H1 (cell line): ENCODE measurements at regions not wholly inside any gene's neighbourhood (a gene's known extent, or its start where the extent isn't known, plus 50 kb on each side); places are given as distances from the start of the nearest gene placed in this dataset.

Source experiments
- CTCF ChIA-PET: fragments of 300-600 bp; sonication (Branson Sonifier 250); formaldehyde crosslinking; loops from one replicate; lab custom pipeline; 2021; ENCODE audit not compliant: partially characterized antibody; lab: Charles Lee
- POLR2A ChIA-PET: fragments of 300-600 bp; sonication (Branson Sonifier 250); formaldehyde crosslinking; loops from one replicate; lab custom pipeline; 2021; ENCODE audit warnings: inconsistent platforms; ENCODE audit not compliant: partially characterized antibody; lab: Charles Lee
- DNase-seq, 2 experiments: peaks; one replicate each; pipeline versions ENCODE4 v3.0.0 to v3.0.0-alpha.2; 2010 to 2022; ENCODE audit warnings: low spot score in 2 of 2, low read depth in 1 of 2, mixed read lengths in 1 of 2
- FAIRE-seq: peaks from 2 replicates; lab custom pipeline; 2011; peaks lifted over from hg19 to GRCh38; lab: Jason Lieb, UNC
- H2AFZ ChIP-seq: 2 replicates; pipeline ENCODE4 v1.8.1; 2012; ENCODE audit warnings: low read length, inconsistent platforms
- H2AK5ac ChIP-seq: 2 replicates; pipeline ENCODE4 v1.6.1; 2013; ENCODE audit warnings: low read depth, low read length
- H2BK120ac ChIP-seq: replicated peaks from 2 replicates; pipeline ENCODE3; 2013; ENCODE audit warnings: low read depth, low read length, inconsistent platforms
- H2BK12ac ChIP-seq: 2 replicates; pipeline ENCODE4 v1.6.1; 2013; ENCODE audit warnings: low read depth, low read length
- H2BK15ac ChIP-seq: 2 replicates; pipeline ENCODE4 v1.6.1; 2013; ENCODE audit warnings: low read length
- H2BK20ac ChIP-seq: 2 replicates; pipeline ENCODE4 v1.6.1; 2013; ENCODE audit warnings: low read length
- H2BK5ac ChIP-seq: 2 replicates; pipeline ENCODE4 v1.6.1; 2013; ENCODE audit warnings: low read depth, low read length
- H3K14ac ChIP-seq: 2 replicates; pipeline ENCODE4 v1.6.1; 2013; ENCODE audit warnings: inconsistent platforms; ENCODE audit not compliant: insufficient read length
- H3K18ac ChIP-seq: 2 replicates; pipeline ENCODE4 v1.6.1; 2013; ENCODE audit warnings: low read length; ENCODE audit errors: extremely low read depth
- H3K23ac ChIP-seq: 2 replicates; pipeline ENCODE4 v1.6.1; 2013; ENCODE audit warnings: inconsistent platforms; ENCODE audit not compliant: insufficient read length
- H3K23me2 ChIP-seq: 2 replicates; pipeline ENCODE4 v1.6.1; 2013; ENCODE audit warnings: low read depth, low read length
- H3K27ac ChIP-seq: 2 replicates; pipeline ENCODE4 v1.6.1; 2011; ENCODE audit warnings: low read depth, low read length, inconsistent platforms
- H3K27me3 ChIP-seq, 4 experiments: replicated peaks in 1 of 4; 1 replicate in 1 of 4; 2 replicates in 3 of 4; pipeline versions ENCODE4 v1.6.1 to v1.8.1; 2011 to 2013; ENCODE audit warnings: low read length in 3 of 4, mild to moderate bottlenecking in 3 of 4, inconsistent platforms in 2 of 4, mixed read lengths in 2 of 4, moderate library complexity in 1 of 4; ENCODE audit not compliant: control insufficient read depth in 3 of 4, insufficient read depth in 3 of 4; ENCODE audit errors: extremely low read depth in 1 of 4
- H3K36me3 ChIP-seq, 4 experiments: 2 replicates each; pipeline versions ENCODE4 v1.6.1 to v1.8.1; 2011 to 2013; ENCODE audit warnings: mild to moderate bottlenecking in 4 of 4, low read length in 3 of 4, moderate library complexity in 2 of 4, control low read depth in 1 of 4, inconsistent platforms in 1 of 4; ENCODE audit not compliant: insufficient read depth in 4 of 4, control insufficient read depth in 2 of 4
- H3K4ac ChIP-seq: replicated peaks from 2 replicates; pipeline ENCODE3; 2013; ENCODE audit warnings: low read length, low read depth, mixed read lengths, inconsistent platforms; ENCODE audit not compliant: insufficient read length
- H3K4me1 ChIP-seq, 4 experiments: replicated peaks in 1 of 4; 1 replicate in 1 of 4; 2 replicates in 3 of 4; pipeline versions ENCODE4 v1.6.1 to v1.8.1; 2011 to 2013; ENCODE audit warnings: low read length in 3 of 4, inconsistent platforms in 2 of 4, mixed read lengths in 1 of 4; ENCODE audit not compliant: insufficient read depth in 4 of 4, control insufficient read depth in 3 of 4
- H3K4me2 ChIP-seq, 2 experiments: 2 replicates each; pipeline versions ENCODE4 v1.6.1 to v1.8.1; 2011 to 2013; ENCODE audit warnings: low read depth in 2 of 2, low read length in 2 of 2, control low read depth in 1 of 2, inconsistent platforms in 1 of 2, mild to moderate bottlenecking in 1 of 2; ENCODE audit not compliant: insufficient read depth in 1 of 2
- H3K4me3 ChIP-seq, 4 experiments: fragments of 200-600, 300-600 bp in 1 of 4; sonication (generic), shearing (Covaris generic), sonication (Bioruptor Twin) in 1 of 4; 2 replicates each; pipeline versions ENCODE4 v1.5.1 to v1.8.1; 2011 to 2016; ENCODE audit warnings: low read length in 4 of 4, low read depth in 3 of 4, control low read depth in 2 of 4, inconsistent platforms in 2 of 4, mild to moderate bottlenecking in 2 of 4, mixed read lengths in 1 of 4, moderate library complexity in 1 of 4; ENCODE audit not compliant: insufficient read depth in 2 of 4; ENCODE audit errors: extremely low read depth in 1 of 4
- H3K56ac ChIP-seq: replicated peaks from 2 replicates; pipeline ENCODE3; 2013; ENCODE audit warnings: low read depth, mild to moderate bottlenecking, mixed read lengths, low read length, inconsistent platforms; ENCODE audit not compliant: insufficient read length
- H3K79me1 ChIP-seq: 2 replicates; pipeline ENCODE4 v1.6.1; 2013; ENCODE audit warnings: low read depth, low read length, control low read depth
- H3K79me2 ChIP-seq, 2 experiments: 2 replicates each; pipeline versions ENCODE4 v1.6.1 to v1.8.1; 2012 to 2013; ENCODE audit warnings: low read length in 2 of 2, mild to moderate bottlenecking in 2 of 2, inconsistent platforms in 1 of 2; ENCODE audit not compliant: insufficient read depth in 2 of 2, control insufficient read depth in 1 of 2
- H3K9ac ChIP-seq, 4 experiments: replicated peaks in 1 of 4; 1 replicate in 1 of 4; 2 replicates in 3 of 4; pipeline versions ENCODE4 v1.6.1 to v1.8.1; 2011 to 2013; ENCODE audit warnings: low read depth in 3 of 4, low read length in 3 of 4, control low read depth in 2 of 4, mild to moderate bottlenecking in 2 of 4, moderate library complexity in 2 of 4, inconsistent platforms in 1 of 4; ENCODE audit errors: extremely low read depth in 1 of 4
- H3K9me3 ChIP-seq, 2 experiments: 2 replicates each; pipeline versions ENCODE4 v1.6.1 to v1.8.1; 2012 to 2013; ENCODE audit warnings: mild to moderate bottlenecking in 2 of 2, moderate library complexity in 2 of 2, control low read depth in 1 of 2, inconsistent platforms in 1 of 2, low read depth in 1 of 2, low read length in 1 of 2, mixed read lengths in 1 of 2; ENCODE audit not compliant: insufficient read depth in 2 of 2
- H4K20me1 ChIP-seq, 2 experiments: replicated peaks in 1 of 2; 2 replicates each; pipeline versions ENCODE3 to v1.8.1; 2011 to 2013; ENCODE audit warnings: inconsistent platforms in 2 of 2, low read length in 2 of 2, mild to moderate bottlenecking in 1 of 2; ENCODE audit not compliant: insufficient read depth in 2 of 2, control insufficient read depth in 1 of 2
- H4K5ac ChIP-seq: 2 replicates; pipeline ENCODE4 v1.6.1; 2013; ENCODE audit warnings: low read length, low read depth, mixed read lengths, inconsistent platforms; ENCODE audit not compliant: insufficient read length
- H4K8ac ChIP-seq: 2 replicates; pipeline ENCODE4 v1.8.0; 2013; ENCODE audit warnings: mild to moderate bottlenecking, moderate library complexity, low read length, inconsistent platforms; ENCODE audit not compliant: insufficient read depth; ENCODE audit errors: extremely low read depth
- H4K91ac ChIP-seq: replicated peaks from 2 replicates; pipeline ENCODE3; 2013; ENCODE audit warnings: low read length, mixed read lengths, inconsistent platforms; ENCODE audit not compliant: insufficient read length
- BACH1 ChIP-seq: IDR thresholded peaks from 2 replicates; pipeline ENCODE4 v1.6.1; 2012; ENCODE audit warnings: low read length, improper control_type of control experiment
- BRCA1 ChIP-seq: IDR thresholded peaks from 2 replicates; pipeline ENCODE4 v1.6.1; 2012; ENCODE audit warnings: low read depth, low read length, improper control_type of control experiment
- GABPA ChIP-seq: IDR thresholded peaks from 2 replicates; pipeline ENCODE4 v1.6.1; 2011; ENCODE audit warnings: mild to moderate bottlenecking, low read length, moderate library complexity, borderline replicate concordance; ENCODE audit not compliant: insufficient read depth
- KDM5A ChIP-seq: fragments of 200-600 bp; IDR thresholded peaks from 2 replicates; pipeline ENCODE4 v1.7.1; 2012; ENCODE audit warnings: mild to moderate bottlenecking, low read length, inconsistent platforms, mixed read lengths
- PHF8 ChIP-seq: fragments of 200-600 bp; sonication (generic); conservative IDR thresholded peaks from 2 replicates; pipeline ENCODE4 v1.7.1; 2012; ENCODE audit warnings: low read depth, mild to moderate bottlenecking, inconsistent platforms, low read length, moderate library complexity
- POU5F1 ChIP-seq: IDR thresholded peaks from 2 replicates; pipeline ENCODE4 v1.6.1; 2011; ENCODE audit warnings: low read depth, mild to moderate bottlenecking, low read length, moderate library complexity
- RAD21 ChIP-seq, 2 experiments: IDR thresholded peaks in 1 of 2; conservative IDR thresholded peaks in 1 of 2; 2 replicates each; pipeline ENCODE4 v1.6.1; 2011; ENCODE audit warnings: low read depth in 2 of 2, low read length in 2 of 2, improper control_type of control experiment in 1 of 2, inconsistent platforms in 1 of 2, mild to moderate bottlenecking in 1 of 2, moderate library complexity in 1 of 2
- RFX5 ChIP-seq: IDR thresholded peaks from 2 replicates; pipeline ENCODE4 v1.6.1; 2011; ENCODE audit warnings: low read depth, low read length, improper control_type of control experiment, borderline replicate concordance
- SAP30 ChIP-seq: fragments of 300-600 bp; sonication (generic); IDR thresholded peaks from 2 replicates; pipeline ENCODE4 v1.7.1; 2012; ENCODE audit warnings: low read length, moderate library complexity, mild to moderate bottlenecking, inconsistent platforms; ENCODE audit not compliant: insufficient read depth, insufficient replicate concordance
- SIRT6 ChIP-seq: IDR thresholded peaks from one replicate; pipeline ENCODE4 v1.7.1; 2012; ENCODE audit warnings: low read length, inconsistent platforms
- SUZ12 ChIP-seq: fragments of 200-600 bp; sonication (generic); IDR thresholded peaks from 2 replicates; pipeline ENCODE4 v1.6.1; 2012; ENCODE audit warnings: mild to moderate bottlenecking, inconsistent platforms, low read length, moderate library complexity, mixed read lengths
- TAF1 ChIP-seq: IDR thresholded peaks from 2 replicates; pipeline ENCODE4 v1.6.1; 2011; ENCODE audit warnings: mild to moderate bottlenecking, low read depth, low read length
- WGBS, 2 experiments: shearing (Covaris generic) in 1 of 2; methylation state at CpG; one replicate each; pipeline versions ENCODE4 v1.1.6 to v1.1.7; 2013 to 2015; ENCODE audit warnings: low lambda C conversion rate in 2 of 2, mixed read lengths in 2 of 2, inconsistent platforms in 1 of 2, low coverage in 1 of 2, missing lambda C conversion rate in 1 of 2; ENCODE audit not compliant: insufficient replicate concordance in 2 of 2, insufficient coverage in 1 of 2, insufficient read length in 1 of 2; ENCODE audit errors: extremely low coverage in 1 of 2, missing lambda C conversion rate in 1 of 2; 5-methylcytosine and 5-hydroxymethylcytosine counted together
- TF ChIP-seq, protein P1 (sequence below): IDR thresholded peaks from 2 replicates; pipeline ENCODE4 v1.6.1; 2011; ENCODE audit warnings: low read length, improper control_type of control experiment

- H3K9ac ChIP-seq: no peak overlapping the region
- H4K91ac ChIP-seq: no peak overlapping the region
- H3K23me2 ChIP-seq: no peaks in the 10 kb centered on the region
- no peak overlapping the region for H3K14ac ChIP-seq
- no peak overlapping the region for H3K23ac ChIP-seq
- H3K36me3 ChIP-seq: no peaks in the 10 kb centered on the region
- POLR2A ChIA-PET: no interaction called here
- H2BK120ac ChIP-seq: no peak overlapping the region
- no peak overlapping the region for H2BK20ac ChIP-seq
- CTCF ChIA-PET: no interaction called here
- H3K4ac ChIP-seq: no peak overlapping the region
- H4K5ac ChIP-seq: no peak overlapping the region
- H4K20me1 ChIP-seq: no peaks in the 10 kb centered on the region
- no peaks in the 10 kb centered on the region for H3K9me3 ChIP-seq
- H4K8ac ChIP-seq: no peak overlapping the region
- H2BK15ac ChIP-seq: no peak overlapping the region
- no peak overlapping the region for H3K56ac ChIP-seq
- no peak overlapping the region for H2AK5ac ChIP-seq
- no peak overlapping the region for H3K18ac ChIP-seq
- no peak overlapping the region for H2AFZ ChIP-seq
- H2BK12ac ChIP-seq: no peak overlapping the region
- no peak for DNase-seq
- no peaks in the 10 kb centered on the region for H3K79me1 ChIP-seq
- H3K4me2 ChIP-seq: no peak overlapping the region
- no peak overlapping the region for H3K27ac ChIP-seq
- no peaks in the 10 kb centered on the region for H3K27me3 ChIP-seq
- no peak for FAIRE-seq
- H2BK5ac ChIP-seq: no peak overlapping the region
- no peaks in the 10 kb centered on the region for H3K79me2 ChIP-seq
- peaks cover 0 to 2% (median 0%) of the 10 kb centered on the region in 4 experiments; a peak in 1 of 7 replicates for H3K4me1 ChIP-seq
- H3K4me3 ChIP-seq: no peak overlapping the region
- 87% methylated on average over 2 of the region's 2 CpGs; no CpG with 5 or more reads in 1 of the 2 experiments for WGBS, 2 experiments
- TF ChIP-seq TAF1 (no peak), RAD21 (IDR thresholded peaks at IDR 0.05 in 1 of 2, conservative IDR thresholded peaks at IDR 0.05 in 1 of 2; ENCODE audit: low read depth in 2 of 2, low read length in 2 of 2) (no peak), KDM5A (no peak), BACH1 (no peak), SAP30 (no peak), GABPA (no peak), SUZ12 (no peak), POU5F1 (no peak), BRCA1 (no peak), RFX5 (no peak), PHF8 (no peak), SIRT6 (no peak)
- TF ChIP-seq, protein P1, sequence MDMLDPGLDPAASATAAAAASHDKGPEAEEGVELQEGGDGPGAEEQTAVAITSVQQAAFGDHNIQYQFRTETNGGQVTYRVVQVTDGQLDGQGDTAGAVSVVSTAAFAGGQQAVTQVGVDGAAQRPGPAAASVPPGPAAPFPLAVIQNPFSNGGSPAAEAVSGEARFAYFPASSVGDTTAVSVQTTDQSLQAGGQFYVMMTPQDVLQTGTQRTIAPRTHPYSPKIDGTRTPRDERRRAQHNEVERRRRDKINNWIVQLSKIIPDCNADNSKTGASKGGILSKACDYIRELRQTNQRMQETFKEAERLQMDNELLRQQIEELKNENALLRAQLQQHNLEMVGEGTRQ: no peak
These were observed 134.7 kb downstream of the DRD1 start for GRCh38 chr5:175309218-175309810.
